Keratinocyte (primary cell): ENCODE measurements at regions not wholly inside any gene's neighbourhood (a gene's known extent, or its start where the extent isn't known, plus 50 kb on each side); places are given as distances from the start of the nearest gene placed in this dataset.
"Not testable (repeated sequence)": the region's sequence is repeated elsewhere in the genome, so short reads cannot be mapped to it uniquely, and the experiment has no call there.

ENCODE experiments used
- DNase-seq: peaks from one replicate; pipeline ENCODE4 v3.0.0-alpha.2; 2011; ENCODE audit warnings: low read depth, missing footprints, low spot score
- FAIRE-seq: peaks from 2 replicates; lab custom pipeline; 2011; peaks lifted over from hg19 to GRCh38; lab: Jason Lieb, UNC
- H2AFZ ChIP-seq: 2 replicates; pipeline ENCODE4 v1.6.0; 2012; ENCODE audit warnings: low read length, control low read depth, inconsistent platforms; ENCODE audit not compliant: control insufficient read depth
- H3K27ac ChIP-seq: 2 replicates; pipeline ENCODE4 v1.5.1; 2011; ENCODE audit warnings: low read length; ENCODE audit not compliant: control insufficient read depth, insufficient read depth
- H3K27me3 ChIP-seq: 3 replicates; pipeline ENCODE4 v1.6.0; 2011; ENCODE audit warnings: low read length; ENCODE audit not compliant: control insufficient read depth, insufficient read depth; ENCODE audit errors: extremely low read depth
- H3K36me3 ChIP-seq, 2 experiments: 2 replicates in 1 of 2; 3 replicates in 1 of 2; pipeline ENCODE4 v1.5.1; 2011; ENCODE audit warnings: low read length in 2 of 2, mild to moderate bottlenecking in 1 of 2; ENCODE audit not compliant: control insufficient read depth in 2 of 2, insufficient read depth in 2 of 2; ENCODE audit errors: extremely low read depth in 1 of 2
- H3K4me1 ChIP-seq: 3 replicates; pipeline ENCODE4 v1.5.1; 2011; ENCODE audit warnings: low read length; ENCODE audit not compliant: control insufficient read depth, insufficient read depth; ENCODE audit errors: extremely low read depth
- H3K4me2 ChIP-seq: 3 replicates; pipeline ENCODE4 v1.6.0; 2011; ENCODE audit warnings: low read depth, low read length; ENCODE audit not compliant: control insufficient read depth, insufficient read depth; ENCODE audit errors: extremely low read depth
- H3K4me3 ChIP-seq, 3 experiments: fragments of 200-600 bp in 1 of 3; sonication (generic) in 1 of 3; 2 replicates in 2 of 3; 3 replicates in 1 of 3; pipeline ENCODE4 v1.5.1; 2011 to 2016; ENCODE audit warnings: low read length in 3 of 3, mild to moderate bottlenecking in 3 of 3, control low read depth in 2 of 3, inconsistent platforms in 1 of 3, low read depth in 1 of 3, mixed read lengths in 1 of 3, mixed run types in 1 of 3, moderate library complexity in 1 of 3; ENCODE audit not compliant: control insufficient read depth in 2 of 3, insufficient read depth in 2 of 3; ENCODE audit errors: extremely low read depth in 1 of 3
- H3K79me2 ChIP-seq: 2 replicates; pipeline ENCODE4 v1.6.0; 2012; ENCODE audit warnings: low read length; ENCODE audit not compliant: control insufficient read depth, insufficient read depth
- H3K9ac ChIP-seq: 3 replicates; pipeline ENCODE4 v1.6.0; 2011; ENCODE audit warnings: low read length; ENCODE audit not compliant: control insufficient read depth, insufficient read depth; ENCODE audit errors: extremely low read depth
- H3K9me1 ChIP-seq: 3 replicates; pipeline ENCODE4 v1.6.0; 2011; ENCODE audit warnings: low read length; ENCODE audit not compliant: control insufficient read depth, insufficient read depth; ENCODE audit errors: extremely low read depth
- H3K9me3 ChIP-seq: 2 replicates; pipeline ENCODE4 v1.5.1; 2012; ENCODE audit warnings: low read depth, low read length; ENCODE audit not compliant: control insufficient read depth
- H4K20me1 ChIP-seq: 3 replicates; pipeline ENCODE4 v1.6.0; 2011; ENCODE audit warnings: low read length; ENCODE audit not compliant: control insufficient read depth, insufficient read depth; ENCODE audit errors: extremely low read depth
- CTCF ChIP-seq, 3 experiments: IDR thresholded peaks in 1 of 3; conservative IDR thresholded peaks in 1 of 3; optimal IDR thresholded peaks in 1 of 3; 2 replicates in 2 of 3; 3 replicates in 1 of 3; pipeline versions ENCODE3 to v1.5.1; 2011; ENCODE audit warnings: low read length in 3 of 3, mild to moderate bottlenecking in 3 of 3, moderate library complexity in 2 of 3, control low read depth in 1 of 3, inconsistent platforms in 1 of 3; ENCODE audit not compliant: insufficient read depth in 2 of 3; ENCODE audit errors: extremely low read depth in 1 of 3
- EZH2 ChIP-seq: IDR thresholded peaks from one replicate; pipeline ENCODE4 v1.6.1; 2012; ENCODE audit warnings: inconsistent platforms, mild to moderate bottlenecking, low read length, moderate library complexity
- dilution Hi-C: fragments of 300-500 bp; cut with MboI; formaldehyde crosslinking; loops from one replicate; pipeline ENCODE4 v1.7.0; 2020; ENCODE audit warnings: low sequenced_read_pairs; ENCODE audit not compliant: extremely low pct_ligation_motif_present

GRCh38 chr2:63737081-63737751 lies 104.5 kb upstream of the UGP2 start:
- Histone ChIP-seq H3K4me2 (peak overlapping the region; percentile 60), H3K9me1 (no peaks in the 10 kb centered on the region)

GRCh38 chr2:63738019-63738418 lies 103.7 kb upstream of the UGP2 start:
- FAIRE-seq, result no peak
- H3K4me2 ChIP-seq, result peak overlapping the region; percentile 60

More at GRCh38 chr2:63737081-63737751, 104.5 kb upstream of the UGP2 start:
- TF ChIP-seq EZH2 (no peak), CTCF (optimal IDR thresholded peaks at IDR 0.05 in 1 of 3, IDR thresholded peaks at IDR 0.05 in 1 of 3, conservative IDR thresholded peaks at IDR 0.05 in 1 of 3; ENCODE audit: extremely low read depth in 1 of 3, insufficient read depth in 2 of 3, low read length in 3 of 3) (no peak)
- Histone ChIP-seq H3K9me3 (no peaks in the 10 kb centered on the region), H3K36me3 (no peaks in the 10 kb centered on the region), H3K27me3 (no peaks in the 10 kb centered on the region), H3K4me1 (peaks cover 54% of the 10 kb centered on the region), H4K20me1 (no peaks in the 10 kb centered on the region), H3K79me2 (no peaks in the 10 kb centered on the region), H3K27ac (peak overlapping the region; percentile 96), H3K9ac (peak overlapping the region; percentile 70), H3K4me3 (peak overlapping the region in 1 of 3 experiments; percentile 30), H2AFZ (peak overlapping the region; percentile 2)
- DNase-seq (peak; percentile 75), FAIRE-seq (peak; percentile 98)
- dilution Hi-C loops, result no loop called here

GRCh38 chr2:63739180-63739579 lies 102.5 kb upstream of the UGP2 start:
- Histone ChIP-seq H3K27ac (peak overlapping the region; percentile 96), H3K4me1 (peaks cover 58% of the 10 kb centered on the region)
- H3K9me1 ChIP-seq, H3K79me2 ChIP-seq, H3K27me3 ChIP-seq, H3K4me3 ChIP-seq, H3K36me3 ChIP-seq, H4K20me1 ChIP-seq, H3K9ac ChIP-seq, H3K4me2 ChIP-seq, DNase-seq, H3K9me3 ChIP-seq, H2AFZ ChIP-seq, dilution Hi-C loops: not testable (repeated sequence)
- FAIRE-seq, result peak; percentile 43

More at GRCh38 chr2:63738019-63738418, 103.7 kb upstream of the UGP2 start:
- H3K9me1 ChIP-seq, result no peaks in the 10 kb centered on the region
- H2AFZ ChIP-seq, result peak overlapping the region; percentile 39
- peak overlapping the region in 2 of 3 experiments; percentile 25 to 30 for H3K4me3 ChIP-seq
- TF ChIP-seq EZH2 (no peak), CTCF (optimal IDR thresholded peaks at IDR 0.05 in 1 of 3, IDR thresholded peaks at IDR 0.05 in 1 of 3, conservative IDR thresholded peaks at IDR 0.05 in 1 of 3; ENCODE audit: extremely low read depth in 1 of 3, insufficient read depth in 2 of 3, low read length in 3 of 3) (no peak)
- no peak for DNase-seq
- H4K20me1 ChIP-seq, result no peaks in the 10 kb centered on the region
- no peaks in the 10 kb centered on the region for H3K9me3 ChIP-seq
- dilution Hi-C loops, result no loop called here
- no peaks in the 10 kb centered on the region for H3K79me2 ChIP-seq
- peak overlapping the region; percentile 70 for H3K9ac ChIP-seq
- H3K4me1 ChIP-seq, result peaks cover 58% of the 10 kb centered on the region
- no peaks in the 10 kb centered on the region for H3K36me3 ChIP-seq
- peak overlapping the region; percentile 96 for H3K27ac ChIP-seq
- H3K27me3 ChIP-seq, result no peaks in the 10 kb centered on the region
